ENCODE measurements at regions not wholly inside any gene's neighbourhood (a gene's known extent, or its start where the extent isn't known, plus 50 kb on each side); places are given as distances from the start of the nearest gene placed in this dataset.

DNA sequence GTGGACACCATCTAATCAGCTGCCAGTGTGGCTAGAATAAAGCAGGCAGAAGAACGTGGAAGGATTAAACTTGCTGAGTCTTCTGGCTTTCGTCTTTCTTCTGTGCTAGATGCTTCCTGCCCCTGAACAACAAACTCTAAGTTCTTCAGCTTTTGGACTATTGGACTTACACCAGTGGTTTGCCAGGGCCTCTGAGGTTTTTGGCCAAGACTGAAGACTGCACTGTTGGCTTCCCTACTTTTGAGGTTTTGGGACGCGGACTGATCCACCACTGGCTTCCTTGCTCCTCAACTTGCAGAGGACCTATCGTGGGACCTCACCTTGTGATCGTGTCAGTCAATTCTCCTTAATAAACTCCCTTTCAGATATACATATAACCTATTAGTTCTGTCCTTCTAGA lies 696.1 kb upstream of the NCAM2 start:
- no peak for DNase-seq (ENCODE audit: extremely low read depth, low read depth)

DNA sequence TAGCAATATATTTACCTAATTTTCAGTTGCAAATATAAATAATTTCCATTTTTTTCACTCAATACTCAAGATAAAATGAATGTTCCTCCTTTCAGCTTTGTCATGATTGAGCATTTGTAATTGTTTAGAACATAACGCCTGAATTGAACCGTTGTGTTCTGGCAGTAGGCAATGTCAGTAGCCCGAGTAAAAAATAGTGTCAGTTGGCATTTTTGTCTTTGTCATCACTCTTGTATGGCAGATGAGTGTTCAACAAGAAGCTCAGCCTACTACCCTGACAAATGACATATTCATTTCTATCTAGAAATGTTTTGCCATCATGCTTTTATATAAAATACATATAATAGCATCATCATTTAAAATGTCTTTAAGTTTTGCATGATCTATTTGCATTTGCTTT lies 691.4 kb upstream of the NCAM2 start:
- no peak for DNase-seq (ENCODE audit: extremely low read depth, low read depth)
- TF ChIP-seq, protein P1, sequence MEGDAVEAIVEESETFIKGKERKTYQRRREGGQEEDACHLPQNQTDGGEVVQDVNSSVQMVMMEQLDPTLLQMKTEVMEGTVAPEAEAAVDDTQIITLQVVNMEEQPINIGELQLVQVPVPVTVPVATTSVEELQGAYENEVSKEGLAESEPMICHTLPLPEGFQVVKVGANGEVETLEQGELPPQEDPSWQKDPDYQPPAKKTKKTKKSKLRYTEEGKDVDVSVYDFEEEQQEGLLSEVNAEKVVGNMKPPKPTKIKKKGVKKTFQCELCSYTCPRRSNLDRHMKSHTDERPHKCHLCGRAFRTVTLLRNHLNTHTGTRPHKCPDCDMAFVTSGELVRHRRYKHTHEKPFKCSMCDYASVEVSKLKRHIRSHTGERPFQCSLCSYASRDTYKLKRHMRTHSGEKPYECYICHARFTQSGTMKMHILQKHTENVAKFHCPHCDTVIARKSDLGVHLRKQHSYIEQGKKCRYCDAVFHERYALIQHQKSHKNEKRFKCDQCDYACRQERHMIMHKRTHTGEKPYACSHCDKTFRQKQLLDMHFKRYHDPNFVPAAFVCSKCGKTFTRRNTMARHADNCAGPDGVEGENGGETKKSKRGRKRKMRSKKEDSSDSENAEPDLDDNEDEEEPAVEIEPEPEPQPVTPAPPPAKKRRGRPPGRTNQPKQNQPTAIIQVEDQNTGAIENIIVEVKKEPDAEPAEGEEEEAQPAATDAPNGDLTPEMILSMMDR (IDR thresholded peaks at IDR 0.05; ENCODE audit: low read depth, low read length): no peak

More for the DNA sequence above, 696.1 kb upstream of the NCAM2 start:
- TF ChIP-seq, protein P1 (IDR thresholded peaks at IDR 0.05; ENCODE audit: low read depth, low read length): no peak

DNA sequence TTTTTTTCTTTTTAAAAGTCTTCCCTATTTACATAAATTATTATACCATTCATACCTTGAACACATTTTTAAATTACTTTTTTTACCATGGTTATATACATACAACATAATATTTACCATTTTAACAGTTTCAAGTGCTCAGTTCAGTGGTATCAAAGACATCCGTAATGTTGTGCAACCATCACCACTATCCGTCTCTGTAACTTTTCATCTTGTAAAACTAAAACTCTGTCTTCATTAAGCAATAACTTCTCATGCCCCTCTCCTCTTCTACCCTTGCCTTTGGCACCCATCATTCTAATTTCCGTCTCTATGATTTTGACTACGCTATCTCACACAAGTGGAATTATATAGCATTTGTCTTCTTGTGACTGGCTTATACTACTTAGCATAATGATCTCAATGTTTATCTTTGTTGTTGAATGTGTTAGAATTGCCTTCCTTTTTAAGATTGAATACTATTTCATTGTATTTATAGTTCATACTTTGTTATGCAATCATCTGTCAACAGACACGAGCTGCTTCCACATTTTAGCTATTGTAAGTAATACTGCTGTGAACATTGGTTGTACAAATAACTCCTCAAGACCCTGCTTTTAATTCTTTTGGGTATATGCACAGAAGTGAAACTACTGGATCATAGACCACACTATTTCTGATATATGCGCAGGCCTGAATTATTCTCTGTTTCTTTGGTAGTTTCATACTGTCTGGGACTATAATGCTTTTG lies 689.5 kb upstream of the NCAM2 start:
- no peak for DNase-seq (ENCODE audit: extremely low read depth, low read depth)
- TF ChIP-seq, protein P1 (IDR thresholded peaks at IDR 0.05; ENCODE audit: low read depth, low read length): no peak

DNA sequence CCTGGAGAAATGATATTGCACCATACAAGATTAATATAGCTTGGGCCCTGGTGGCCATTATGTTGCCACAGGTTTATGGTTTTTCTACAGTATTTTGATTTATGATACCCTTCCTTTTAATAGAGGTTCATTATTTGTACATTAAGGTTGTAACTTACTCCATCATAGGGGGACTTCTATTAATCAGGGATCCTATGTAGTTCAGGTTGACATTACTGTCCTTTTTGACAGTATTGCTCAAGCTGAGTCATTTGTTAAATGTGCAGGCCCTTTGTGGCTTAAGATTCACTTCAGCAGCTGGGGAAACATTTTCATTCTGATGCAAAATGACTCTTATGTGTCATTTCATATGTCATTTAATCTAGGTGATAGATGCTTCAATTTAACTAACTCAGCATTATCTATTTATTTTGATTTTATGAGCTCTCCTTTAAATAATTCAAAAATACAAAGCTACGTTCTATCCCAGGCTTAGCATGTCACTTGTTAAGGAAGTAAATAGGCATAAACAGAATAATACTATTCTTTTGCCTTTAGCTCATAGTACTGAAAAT lies 686.9 kb upstream of the NCAM2 start:
- TF ChIP-seq, protein P1 (IDR thresholded peaks at IDR 0.05; ENCODE audit: low read depth, low read length): no peak
- DNase-seq (ENCODE audit: extremely low read depth, low read depth): no peak

DNA sequence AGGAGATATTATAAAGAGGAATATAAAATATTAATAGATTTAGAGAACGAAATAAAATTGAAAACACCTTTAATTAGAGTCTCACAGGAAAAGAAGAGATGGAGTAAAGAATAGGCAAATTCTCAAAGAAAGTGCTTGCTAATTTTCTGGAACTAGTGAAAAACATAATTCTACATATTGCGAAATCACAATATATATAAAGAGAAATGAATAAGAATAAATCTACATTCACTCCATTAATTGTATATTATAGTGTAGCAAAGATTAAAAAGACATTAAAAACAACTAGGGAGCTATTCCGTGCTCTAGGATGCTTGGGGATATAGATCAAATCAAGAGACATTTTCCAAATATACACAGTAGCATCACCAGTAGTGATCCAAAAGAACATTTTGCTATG lies 685.2 kb upstream of the NCAM2 start:
- TF ChIP-seq, protein P1 (IDR thresholded peaks at IDR 0.05; ENCODE audit: low read depth, low read length): no peak
- DNase-seq (ENCODE audit: extremely low read depth, low read depth): no peak

DNA sequence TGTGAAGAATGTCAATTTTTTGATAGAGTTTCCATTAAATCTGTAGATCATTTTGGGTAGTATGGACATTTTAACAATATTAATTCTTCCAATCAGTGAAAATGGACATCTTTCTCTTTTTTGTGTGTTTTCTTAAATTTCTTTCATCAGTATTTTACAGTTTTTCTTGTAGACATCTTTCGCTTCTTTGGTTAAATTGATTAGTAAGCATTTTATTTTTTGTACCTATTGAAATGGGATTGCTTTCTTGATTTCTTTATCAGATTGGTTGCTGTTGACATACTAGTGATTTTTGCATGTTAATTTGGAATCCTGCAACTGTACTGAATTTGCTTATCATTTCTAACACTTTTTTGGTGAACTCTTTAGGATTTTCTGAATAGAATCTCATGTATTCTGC lies 683.2 kb upstream of the NCAM2 start:
- TF ChIP-seq, protein P1 (IDR thresholded peaks at IDR 0.05; ENCODE audit: low read depth, low read length): no peak

DNA sequence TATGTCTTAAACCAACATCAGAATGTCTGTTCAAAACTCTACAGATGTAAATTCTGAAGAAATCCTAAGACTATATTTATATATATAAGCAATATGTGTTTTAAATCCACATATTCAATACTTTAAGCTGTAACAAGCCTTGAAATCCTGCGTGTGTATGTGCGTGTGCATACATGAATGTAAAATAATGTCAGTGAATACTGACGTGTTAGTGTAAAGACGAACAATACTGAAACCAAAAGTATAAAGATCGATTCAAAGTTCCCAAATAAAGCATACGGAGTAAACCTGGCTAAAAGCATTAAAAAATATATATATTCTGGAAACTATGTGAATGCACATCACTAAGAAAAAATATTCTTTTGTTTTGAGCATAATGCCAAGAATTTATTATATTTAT lies 668.6 kb upstream of the NCAM2 start:
- no peak for DNase-seq (ENCODE audit: extremely low read depth, low read depth)
- TF ChIP-seq, protein P1 (IDR thresholded peaks at IDR 0.05; ENCODE audit: low read depth, low read length): no peak

More for the DNA sequence above, 683.2 kb upstream of the NCAM2 start:
- DNase-seq (ENCODE audit: extremely low read depth, low read depth): no peak
